ENCODE measurements at regions not wholly inside any gene's neighbourhood (a gene's known extent, or its start where the extent isn't known, plus 50 kb on each side); places are given as distances from the start of the nearest gene placed in this dataset.

DNA sequence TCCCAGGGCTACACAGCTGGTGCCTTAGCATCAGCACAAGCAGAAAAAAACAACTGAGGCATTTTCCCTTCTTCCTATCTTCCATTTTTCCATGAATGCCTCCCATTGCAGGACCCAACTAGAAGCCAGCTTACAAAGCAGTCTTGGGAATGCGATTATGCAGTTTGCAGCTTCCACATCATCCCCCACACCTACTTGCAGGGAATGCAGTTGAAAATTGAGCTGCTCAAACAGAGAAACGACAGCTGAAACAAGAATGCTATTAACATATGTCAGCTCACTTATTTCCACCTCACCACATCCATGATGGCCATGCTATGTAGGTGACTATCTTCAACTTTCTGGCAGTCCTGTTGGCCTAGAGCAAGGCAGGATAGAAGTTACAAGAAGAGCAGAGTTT lies 150.6 kb upstream of the KCTD3 start:
- no peak for ATAC-seq
- intact Hi-C loops (cut with DNase I, micrococcal nuclease): no loop called here
- no peak for DNase-seq

DNA sequence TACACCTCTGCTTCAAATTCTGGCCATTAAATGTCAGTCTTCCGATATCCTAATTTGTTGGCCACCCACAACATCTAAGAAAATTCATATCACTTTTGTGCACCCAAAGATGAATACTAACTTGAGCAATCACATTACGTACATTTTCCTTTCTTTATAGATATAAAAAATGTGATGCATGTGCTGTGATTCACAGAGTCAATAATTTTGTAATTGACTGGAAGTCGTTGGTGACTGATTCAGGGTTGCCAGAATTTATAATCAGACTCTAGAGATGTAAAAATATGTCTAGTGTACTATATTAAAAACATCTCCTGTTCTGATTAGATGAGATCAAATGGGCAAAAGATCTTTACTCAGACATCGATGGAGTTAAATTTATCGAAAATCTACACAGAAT lies 150.0 kb upstream of the KCTD3 start:
- H3K9me3 ChIP-seq: no peaks in the 10 kb centered on the region
- ATAC-seq: no peak
- no peak for TF ChIP-seq CTCF (IDR thresholded peaks at IDR 0.05)
- intact Hi-C loops (cut with DNase I, micrococcal nuclease): no loop called here
- DNase-seq: no peak
- no peak overlapping the region for H3K4me3 ChIP-seq
- no peaks in the 10 kb centered on the region for H3K36me3 ChIP-seq (ENCODE audit: low read depth)
- H3K4me1 ChIP-seq (ENCODE audit: low read depth): no peaks in the 10 kb centered on the region

More for the DNA sequence above, 150.6 kb upstream of the KCTD3 start:
- no peaks in the 10 kb centered on the region for H3K36me3 ChIP-seq (ENCODE audit: low read depth)
- H3K4me3 ChIP-seq: no peak overlapping the region
- no peak for TF ChIP-seq CTCF (IDR thresholded peaks at IDR 0.05)
- H3K9me3 ChIP-seq: no peaks in the 10 kb centered on the region
- H3K4me1 ChIP-seq (ENCODE audit: low read depth): no peaks in the 10 kb centered on the region

DNA sequence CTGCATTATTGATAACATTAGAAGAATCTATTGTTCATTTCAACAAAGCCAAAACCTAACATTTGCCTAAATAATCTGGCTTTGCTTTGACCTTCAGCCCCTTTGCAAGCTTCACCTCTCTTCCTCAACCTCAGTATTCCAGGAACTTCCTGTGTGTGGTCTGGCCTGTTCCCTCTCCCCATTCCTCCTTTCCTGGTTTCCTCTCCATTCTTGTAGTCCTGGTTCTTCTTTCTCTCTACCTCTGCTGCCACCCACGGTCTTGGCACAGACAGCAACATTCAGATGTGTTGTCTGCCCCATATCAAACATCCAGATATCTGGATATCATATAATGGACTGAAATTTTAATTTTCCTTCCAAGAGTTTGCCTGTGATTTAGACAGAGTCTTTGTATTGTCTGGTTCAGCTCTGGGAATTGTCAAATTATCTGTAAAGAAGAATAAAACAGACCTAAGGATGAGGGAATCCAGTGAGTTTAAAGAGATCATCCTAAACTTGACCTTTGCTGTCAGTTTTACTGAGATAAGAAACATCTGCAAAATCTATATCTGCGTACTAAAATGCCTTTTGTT lies 148.1 kb upstream of the KCTD3 start:
- intact Hi-C loops (cut with DNase I, micrococcal nuclease): no loop called here
- DNase-seq: no peak

DNA sequence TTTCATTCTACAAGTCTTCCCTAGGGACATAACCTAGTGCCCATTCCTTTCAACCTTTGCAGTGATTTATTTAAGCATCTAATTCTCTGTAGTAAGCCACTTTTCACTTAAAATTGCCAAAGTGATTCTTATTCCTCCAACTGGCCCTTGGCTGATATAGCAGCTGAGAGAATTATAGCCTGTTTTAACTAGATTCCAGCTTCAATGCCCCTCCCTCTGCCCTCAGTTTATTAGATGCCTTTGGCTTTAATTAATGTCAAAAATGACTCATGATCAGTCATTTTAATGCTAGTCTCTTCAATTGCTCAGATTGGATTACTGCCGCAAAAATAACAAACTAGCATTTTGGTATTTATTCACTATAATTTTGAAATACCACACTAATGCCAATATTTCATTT lies 145.4 kb upstream of the KCTD3 start:
- Histone ChIP-seq H3K4me1 (ENCODE audit: low read depth) (no peaks in the 10 kb centered on the region), H3K4me3 (no peak overlapping the region), H3K36me3 (ENCODE audit: low read depth) (no peaks in the 10 kb centered on the region), H3K9me3 (no peaks in the 10 kb centered on the region)
- ATAC-seq (no peak), DNase-seq (no peak)
- intact Hi-C loops (cut with DNase I, micrococcal nuclease): no loop called here
- TF ChIP-seq CTCF (IDR thresholded peaks at IDR 0.05): no peak

More for the DNA sequence above, 148.1 kb upstream of the KCTD3 start:
- no peak overlapping the region for H3K4me3 ChIP-seq
- TF ChIP-seq CTCF (IDR thresholded peaks at IDR 0.05): no peak
- no peak for ATAC-seq
- no peaks in the 10 kb centered on the region for H3K9me3 ChIP-seq
- no peaks in the 10 kb centered on the region for H3K36me3 ChIP-seq (ENCODE audit: low read depth)
- H3K4me1 ChIP-seq (ENCODE audit: low read depth): no peaks in the 10 kb centered on the region

- Histone ChIP-seq H3K9me3 (peaks cover 10% of the 10 kb centered on the region), H3K4me3 (no peak overlapping the region), H3K4me1 (ENCODE audit: low read depth) (no peaks in the 10 kb centered on the region), H3K36me3 (ENCODE audit: low read depth) (no peaks in the 10 kb centered on the region)
- no peak for DNase-seq
- intact Hi-C loops (cut with DNase I, micrococcal nuclease): no loop called here
- ATAC-seq: no peak
- no peak for TF ChIP-seq CTCF (IDR thresholded peaks at IDR 0.05)
Measured at GRCh38 chr1:215423288-215423687, 143.8 kb upstream of the KCTD3 start.

DNA sequence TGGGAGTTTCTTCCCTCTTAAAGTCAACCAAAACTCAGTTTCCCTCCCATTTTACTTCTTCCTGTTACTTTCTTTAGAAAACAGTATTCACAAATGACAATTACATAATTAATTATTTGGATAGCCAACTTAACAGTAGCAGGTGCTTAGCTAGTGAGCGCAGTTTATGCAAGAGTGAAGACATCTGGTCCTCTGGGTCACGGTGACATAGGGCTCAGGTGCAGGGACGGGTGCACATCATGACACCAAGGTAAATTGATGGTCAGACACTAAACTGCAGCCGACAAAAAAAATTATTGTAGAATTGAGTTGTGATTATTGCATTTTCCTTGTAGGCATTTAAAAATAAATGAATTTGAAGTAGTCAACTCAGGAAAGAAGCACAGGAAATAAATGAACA lies 142.0 kb upstream of the KCTD3 start:
- H3K9me3 ChIP-seq: peaks cover 10% of the 10 kb centered on the region
- no peak for TF ChIP-seq CTCF (IDR thresholded peaks at IDR 0.05)
- H3K4me1 ChIP-seq (ENCODE audit: low read depth): no peaks in the 10 kb centered on the region
- no peak for DNase-seq
- intact Hi-C loops (cut with DNase I, micrococcal nuclease): no loop called here
- H3K36me3 ChIP-seq (ENCODE audit: low read depth): no peaks in the 10 kb centered on the region
- no peak overlapping the region for H3K4me3 ChIP-seq
- ATAC-seq: no peak

Data from mucosa of descending colon (tissue), 3 donors.